H1 (cell line): ENCODE measurements at regions not wholly inside any gene's neighbourhood (a gene's known extent, or its start where the extent isn't known, plus 50 kb on each side); places are given as distances from the start of the nearest gene placed in this dataset.
A peak's percentile ranks its signal among the peaks of the same experiment; 100 is the strongest.

Source experiments
- CTCF ChIA-PET: fragments of 300-600 bp; sonication (Branson Sonifier 250); formaldehyde crosslinking; loops from one replicate; lab custom pipeline; 2021; ENCODE audit not compliant: partially characterized antibody; lab: Charles Lee
- POLR2A ChIA-PET: fragments of 300-600 bp; sonication (Branson Sonifier 250); formaldehyde crosslinking; loops from one replicate; lab custom pipeline; 2021; ENCODE audit warnings: inconsistent platforms; ENCODE audit not compliant: partially characterized antibody; lab: Charles Lee
- DNase-seq, 2 experiments: peaks; one replicate each; pipeline versions ENCODE4 v3.0.0 to v3.0.0-alpha.2; 2010 to 2022; ENCODE audit warnings: low spot score in 2 of 2, low read depth in 1 of 2, mixed read lengths in 1 of 2
- FAIRE-seq: peaks from 2 replicates; lab custom pipeline; 2011; peaks lifted over from hg19 to GRCh38; lab: Jason Lieb, UNC
- H2AFZ ChIP-seq: 2 replicates; pipeline ENCODE4 v1.8.1; 2012; ENCODE audit warnings: low read length, inconsistent platforms
- H2AK5ac ChIP-seq: 2 replicates; pipeline ENCODE4 v1.6.1; 2013; ENCODE audit warnings: low read depth, low read length
- H2BK120ac ChIP-seq: replicated peaks from 2 replicates; pipeline ENCODE3; 2013; ENCODE audit warnings: low read depth, low read length, inconsistent platforms
- H2BK12ac ChIP-seq: 2 replicates; pipeline ENCODE4 v1.6.1; 2013; ENCODE audit warnings: low read depth, low read length
- H2BK15ac ChIP-seq: 2 replicates; pipeline ENCODE4 v1.6.1; 2013; ENCODE audit warnings: low read length
- H2BK20ac ChIP-seq: 2 replicates; pipeline ENCODE4 v1.6.1; 2013; ENCODE audit warnings: low read length
- H2BK5ac ChIP-seq: 2 replicates; pipeline ENCODE4 v1.6.1; 2013; ENCODE audit warnings: low read depth, low read length
- H3K14ac ChIP-seq: 2 replicates; pipeline ENCODE4 v1.6.1; 2013; ENCODE audit warnings: inconsistent platforms; ENCODE audit not compliant: insufficient read length
- H3K18ac ChIP-seq: 2 replicates; pipeline ENCODE4 v1.6.1; 2013; ENCODE audit warnings: low read length; ENCODE audit errors: extremely low read depth
- H3K23ac ChIP-seq: 2 replicates; pipeline ENCODE4 v1.6.1; 2013; ENCODE audit warnings: inconsistent platforms; ENCODE audit not compliant: insufficient read length
- H3K23me2 ChIP-seq: 2 replicates; pipeline ENCODE4 v1.6.1; 2013; ENCODE audit warnings: low read depth, low read length
- H3K27ac ChIP-seq: 2 replicates; pipeline ENCODE4 v1.6.1; 2011; ENCODE audit warnings: low read depth, low read length, inconsistent platforms
- H3K27me3 ChIP-seq, 4 experiments: replicated peaks in 1 of 4; 1 replicate in 1 of 4; 2 replicates in 3 of 4; pipeline versions ENCODE4 v1.6.1 to v1.8.1; 2011 to 2013; ENCODE audit warnings: low read length in 3 of 4, mild to moderate bottlenecking in 3 of 4, inconsistent platforms in 2 of 4, mixed read lengths in 2 of 4, moderate library complexity in 1 of 4; ENCODE audit not compliant: control insufficient read depth in 3 of 4, insufficient read depth in 3 of 4; ENCODE audit errors: extremely low read depth in 1 of 4
- H3K36me3 ChIP-seq, 4 experiments: 2 replicates each; pipeline versions ENCODE4 v1.6.1 to v1.8.1; 2011 to 2013; ENCODE audit warnings: mild to moderate bottlenecking in 4 of 4, low read length in 3 of 4, moderate library complexity in 2 of 4, control low read depth in 1 of 4, inconsistent platforms in 1 of 4; ENCODE audit not compliant: insufficient read depth in 4 of 4, control insufficient read depth in 2 of 4
- H3K4ac ChIP-seq: replicated peaks from 2 replicates; pipeline ENCODE3; 2013; ENCODE audit warnings: low read length, low read depth, mixed read lengths, inconsistent platforms; ENCODE audit not compliant: insufficient read length
- H3K4me1 ChIP-seq, 4 experiments: replicated peaks in 1 of 4; 1 replicate in 1 of 4; 2 replicates in 3 of 4; pipeline versions ENCODE4 v1.6.1 to v1.8.1; 2011 to 2013; ENCODE audit warnings: low read length in 3 of 4, inconsistent platforms in 2 of 4, mixed read lengths in 1 of 4; ENCODE audit not compliant: insufficient read depth in 4 of 4, control insufficient read depth in 3 of 4
- H3K4me2 ChIP-seq, 2 experiments: 2 replicates each; pipeline versions ENCODE4 v1.6.1 to v1.8.1; 2011 to 2013; ENCODE audit warnings: low read depth in 2 of 2, low read length in 2 of 2, control low read depth in 1 of 2, inconsistent platforms in 1 of 2, mild to moderate bottlenecking in 1 of 2; ENCODE audit not compliant: insufficient read depth in 1 of 2
- H3K4me3 ChIP-seq, 4 experiments: fragments of 200-600, 300-600 bp in 1 of 4; sonication (generic), shearing (Covaris generic), sonication (Bioruptor Twin) in 1 of 4; 2 replicates each; pipeline versions ENCODE4 v1.5.1 to v1.8.1; 2011 to 2016; ENCODE audit warnings: low read length in 4 of 4, low read depth in 3 of 4, control low read depth in 2 of 4, inconsistent platforms in 2 of 4, mild to moderate bottlenecking in 2 of 4, mixed read lengths in 1 of 4, moderate library complexity in 1 of 4; ENCODE audit not compliant: insufficient read depth in 2 of 4; ENCODE audit errors: extremely low read depth in 1 of 4
- H3K56ac ChIP-seq: replicated peaks from 2 replicates; pipeline ENCODE3; 2013; ENCODE audit warnings: low read depth, mild to moderate bottlenecking, mixed read lengths, low read length, inconsistent platforms; ENCODE audit not compliant: insufficient read length
- H3K79me1 ChIP-seq: 2 replicates; pipeline ENCODE4 v1.6.1; 2013; ENCODE audit warnings: low read depth, low read length, control low read depth
- H3K79me2 ChIP-seq, 2 experiments: 2 replicates each; pipeline versions ENCODE4 v1.6.1 to v1.8.1; 2012 to 2013; ENCODE audit warnings: low read length in 2 of 2, mild to moderate bottlenecking in 2 of 2, inconsistent platforms in 1 of 2; ENCODE audit not compliant: insufficient read depth in 2 of 2, control insufficient read depth in 1 of 2
- H3K9ac ChIP-seq, 4 experiments: replicated peaks in 1 of 4; 1 replicate in 1 of 4; 2 replicates in 3 of 4; pipeline versions ENCODE4 v1.6.1 to v1.8.1; 2011 to 2013; ENCODE audit warnings: low read depth in 3 of 4, low read length in 3 of 4, control low read depth in 2 of 4, mild to moderate bottlenecking in 2 of 4, moderate library complexity in 2 of 4, inconsistent platforms in 1 of 4; ENCODE audit errors: extremely low read depth in 1 of 4
- H3K9me3 ChIP-seq, 2 experiments: 2 replicates each; pipeline versions ENCODE4 v1.6.1 to v1.8.1; 2012 to 2013; ENCODE audit warnings: mild to moderate bottlenecking in 2 of 2, moderate library complexity in 2 of 2, control low read depth in 1 of 2, inconsistent platforms in 1 of 2, low read depth in 1 of 2, low read length in 1 of 2, mixed read lengths in 1 of 2; ENCODE audit not compliant: insufficient read depth in 2 of 2
- H4K20me1 ChIP-seq, 2 experiments: replicated peaks in 1 of 2; 2 replicates each; pipeline versions ENCODE3 to v1.8.1; 2011 to 2013; ENCODE audit warnings: inconsistent platforms in 2 of 2, low read length in 2 of 2, mild to moderate bottlenecking in 1 of 2; ENCODE audit not compliant: insufficient read depth in 2 of 2, control insufficient read depth in 1 of 2
- H4K5ac ChIP-seq: 2 replicates; pipeline ENCODE4 v1.6.1; 2013; ENCODE audit warnings: low read length, low read depth, mixed read lengths, inconsistent platforms; ENCODE audit not compliant: insufficient read length
- H4K8ac ChIP-seq: 2 replicates; pipeline ENCODE4 v1.8.0; 2013; ENCODE audit warnings: mild to moderate bottlenecking, moderate library complexity, low read length, inconsistent platforms; ENCODE audit not compliant: insufficient read depth; ENCODE audit errors: extremely low read depth
- H4K91ac ChIP-seq: replicated peaks from 2 replicates; pipeline ENCODE3; 2013; ENCODE audit warnings: low read length, mixed read lengths, inconsistent platforms; ENCODE audit not compliant: insufficient read length
- CHD2 ChIP-seq: IDR thresholded peaks from 2 replicates; pipeline ENCODE4 v1.6.1; 2012; ENCODE audit warnings: low read length, improper control_type of control experiment
- FOSL1 ChIP-seq: IDR thresholded peaks from 2 replicates; pipeline ENCODE4 v1.6.1; 2011; ENCODE audit warnings: mild to moderate bottlenecking, low read depth, low read length, moderate library complexity; ENCODE audit not compliant: insufficient read depth
- GABPA ChIP-seq: IDR thresholded peaks from 2 replicates; pipeline ENCODE4 v1.6.1; 2011; ENCODE audit warnings: mild to moderate bottlenecking, low read length, moderate library complexity, borderline replicate concordance; ENCODE audit not compliant: insufficient read depth
- HDAC2 ChIP-seq, 2 experiments: fragments of 300-600 bp in 1 of 2; sonication (generic) in 1 of 2; IDR thresholded peaks; 2 replicates each; pipeline ENCODE4 v1.6.1; 2011 to 2012; ENCODE audit warnings: low read depth in 2 of 2, low read length in 2 of 2, mild to moderate bottlenecking in 2 of 2, moderate library complexity in 2 of 2, borderline replicate concordance in 1 of 2, inconsistent platforms in 1 of 2
- HDAC6 ChIP-seq: IDR thresholded peaks from one replicate; pipeline ENCODE4 v1.7.1; 2012; ENCODE audit warnings: low read depth, mild to moderate bottlenecking, inconsistent platforms, low read length, moderate library complexity
- JUND ChIP-seq: IDR thresholded peaks from 2 replicates; pipeline ENCODE4 v1.6.1; 2011; ENCODE audit warnings: mild to moderate bottlenecking, improper control_type of control experiment, low read length
- MAX ChIP-seq: IDR thresholded peaks from 2 replicates; pipeline ENCODE4 v1.6.1; 2012; ENCODE audit warnings: inconsistent platforms
- NANOG ChIP-seq: IDR thresholded peaks from 2 replicates; pipeline ENCODE4 v1.6.1; 2011; ENCODE audit warnings: low read length, low read depth, mild to moderate bottlenecking, inconsistent platforms; ENCODE audit not compliant: insufficient read depth, poor library complexity, severe bottlenecking
- PHF8 ChIP-seq: fragments of 200-600 bp; sonication (generic); conservative IDR thresholded peaks from 2 replicates; pipeline ENCODE4 v1.7.1; 2012; ENCODE audit warnings: low read depth, mild to moderate bottlenecking, inconsistent platforms, low read length, moderate library complexity
- SIN3A ChIP-seq, 2 experiments: IDR thresholded peaks in 1 of 2; conservative IDR thresholded peaks in 1 of 2; 2 replicates each; pipeline ENCODE4 v1.6.1; 2011 to 2012; ENCODE audit warnings: low read length in 2 of 2, improper control_type of control experiment in 1 of 2, low read depth in 1 of 2, mild to moderate bottlenecking in 1 of 2
- SIX5 ChIP-seq: IDR thresholded peaks from 2 replicates; pipeline ENCODE4 v1.6.1; 2011; ENCODE audit warnings: mild to moderate bottlenecking, low read depth, low read length
- SRF ChIP-seq: IDR thresholded peaks from 2 replicates; pipeline ENCODE4 v1.6.1; 2011; ENCODE audit warnings: mild to moderate bottlenecking, low read depth, low read length, moderate library complexity
- TBP ChIP-seq: IDR thresholded peaks from 2 replicates; pipeline ENCODE4 v1.6.1; 2011; ENCODE audit warnings: low read depth, low read length, improper control_type of control experiment
- YY1 ChIP-seq: IDR thresholded peaks from 2 replicates; pipeline ENCODE4 v1.6.1; 2011; ENCODE audit warnings: low read depth, mild to moderate bottlenecking, low read length
- WGBS, 2 experiments: shearing (Covaris generic) in 1 of 2; methylation state at CpG; one replicate each; pipeline versions ENCODE4 v1.1.6 to v1.1.7; 2013 to 2015; ENCODE audit warnings: low lambda C conversion rate in 2 of 2, mixed read lengths in 2 of 2, inconsistent platforms in 1 of 2, low coverage in 1 of 2, missing lambda C conversion rate in 1 of 2; ENCODE audit not compliant: insufficient replicate concordance in 2 of 2, insufficient coverage in 1 of 2, insufficient read length in 1 of 2; ENCODE audit errors: extremely low coverage in 1 of 2, missing lambda C conversion rate in 1 of 2; 5-methylcytosine and 5-hydroxymethylcytosine counted together

GRCh38 chr14:101499513-101499912 is 61.8 kb upstream of the DIO3 start:
- Histone ChIP-seq H3K27me3 (no peaks in the 10 kb centered on the region; a peak in 1 of 7 replicates), H3K23me2 (no peaks in the 10 kb centered on the region), H2BK120ac (no peak overlapping the region), H3K79me2 (no peaks in the 10 kb centered on the region), H4K91ac (no peak overlapping the region), H3K27ac (no peak overlapping the region), H3K9ac (no peak overlapping the region), H3K56ac (no peak overlapping the region), H3K79me1 (no peaks in the 10 kb centered on the region; the same call in none of the 2 replicates), H2BK12ac (no peak overlapping the region), H3K9me3 (peaks cover 0 to 3% of the 10 kb centered on the region in 2 experiments; a peak in 1 of 4 replicates), H2BK15ac (no peak overlapping the region), H3K36me3 (no peaks in the 10 kb centered on the region), H3K4ac (no peak overlapping the region), H3K18ac (no peak overlapping the region), H2AFZ (no peak overlapping the region), H3K23ac (no peak overlapping the region), H3K4me3 (no peak overlapping the region), H4K5ac (no peak overlapping the region), H2BK20ac (no peak overlapping the region), H2AK5ac (0 out of 2 replicates have a peak overlapping the region, but pooled peaks have one; percentile 30), H3K4me1 (peaks cover 10 to 19% (median 15%) of the 10 kb centered on the region in 4 experiments), H4K8ac (no peak overlapping the region; the same call in 1 of the 2 replicates), H4K20me1 (no peaks in the 10 kb centered on the region), H2BK5ac (no peak overlapping the region), H3K4me2 (no peak overlapping the region), H3K14ac (no peak overlapping the region)
- FAIRE-seq (no peak), DNase-seq (no peak)
- ChIA-PET CTCF (interaction anchor here (1.2 to 1.7 kb wide), 3 partner anchors 15 to 46 kb away, joined by 3 to 7 read pairs (median 4); no protein-coding TSS in a partner anchor), POLR2A (no interaction called here)
- WGBS, 2 experiments, result 95% methylated on average over 10 of the region's 10 CpGs; no CpG with 5 or more reads in 1 of the 2 experiments
- TF ChIP-seq HDAC6, result no peak
- no peak for TF ChIP-seq SRF
- TF ChIP-seq GABPA, result no peak
- no peak for TF ChIP-seq JUND
- TF ChIP-seq MAX, result no peak
- TF ChIP-seq FOSL1, result no peak
- TF ChIP-seq SIN3A (conservative IDR thresholded peaks at IDR 0.05 in 1 of 2, IDR thresholded peaks at IDR 0.05 in 1 of 2; ENCODE audit: low read depth in 1 of 2, low read length in 2 of 2), result no peak
- no peak for TF ChIP-seq PHF8
- TF ChIP-seq CHD2, result no peak
- TF ChIP-seq YY1, result no peak
- TF ChIP-seq HDAC2 (IDR thresholded peaks at IDR 0.05; ENCODE audit: borderline replicate concordance in 1 of 2, low read depth in 2 of 2, low read length in 2 of 2), result no peak
- TF ChIP-seq TBP, result no peak
- no peak for TF ChIP-seq NANOG
- TF ChIP-seq SIX5, result no peak
